Activated CD8-positive, alpha-beta T cell treated with anti-CD3 and anti-CD28 coated beads for 36 hours (primary cell): ENCODE measurements at regions not wholly inside any gene's neighbourhood (a gene's known extent, or its start where the extent isn't known, plus 50 kb on each side); places are given as distances from the start of the nearest gene placed in this dataset.

Experiments
- ATAC-seq: fragments of 200-7000 bp; cut with Tn5 transposase; one replicate; pipeline ENCODE4 v1.10.0; 2021; ENCODE audit warnings: mild to moderate bottlenecking, moderate library complexity
- CTCF ChIA-PET: fragments of 350-600 bp; sonication (Branson Sonifier 250); formaldehyde crosslinking; loops from one replicate; lab custom pipeline; 2021; ENCODE audit warnings: antibody characterized with exemption; lab: Charles Lee
- POLR2A ChIA-PET: fragments of 350-600 bp; sonication (Branson Sonifier 250); formaldehyde crosslinking; loops from one replicate; lab custom pipeline; 2021; ENCODE audit warnings: antibody characterized with exemption; lab: Charles Lee
- DNase-seq: peaks from one replicate; pipeline ENCODE4 v3.0.0-alpha.2; 2020
- H3K27ac Mint-ChIP-seq: one replicate; pipeline ENCODE4 v1.8.0; 2021; ENCODE audit warnings: mild to moderate bottlenecking, mixed read lengths
- H3K27me3 Mint-ChIP-seq: one replicate; pipeline ENCODE4 v1.8.0; 2021; ENCODE audit warnings: mixed read lengths
- H3K36me3 Mint-ChIP-seq: one replicate; pipeline ENCODE4 v1.8.0; 2021; ENCODE audit warnings: low read depth, mixed read lengths
- H3K4me1 Mint-ChIP-seq: one replicate; pipeline ENCODE4 v1.8.0; 2021; ENCODE audit warnings: low read depth, mixed read lengths
- H3K4me3 Mint-ChIP-seq: one replicate; pipeline ENCODE4 v1.8.0; 2021; ENCODE audit warnings: mild to moderate bottlenecking, moderate library complexity, mixed read lengths
- H3K9me3 Mint-ChIP-seq: one replicate; pipeline ENCODE4 v1.8.0; 2021; ENCODE audit warnings: mixed read lengths
- CTCF ChIP-seq: fragments of 200-600 bp; IDR thresholded peaks from one replicate; pipeline ENCODE4 v1.8.0; 2022; ENCODE audit warnings: antibody characterized with exemption, mild to moderate bottlenecking
- intact Hi-C: fragments of 100-400 bp; cut with micrococcal nuclease; formaldehyde crosslinking; loops from one replicate; pipeline ENCODE4 v1.10.0; 2022

GRCh38 chr2:214648520-214648919, 161.0 kb downstream of the BARD1 start:
- ATAC-seq (peak; percentile 61), DNase-seq (peak; percentile 6)
- intact Hi-C loops = no loop called here
- Mint-ChIP-seq H3K4me1 (peaks cover 7% of the 10 kb centered on the region), H3K36me3 (no peaks in the 10 kb centered on the region), H3K9me3 (no peaks in the 10 kb centered on the region), H3K27ac (no peak overlapping the region), H3K27me3 (no peaks in the 10 kb centered on the region), H3K4me3 (no peak overlapping the region)
- ChIA-PET CTCF (no interaction called here), POLR2A (no interaction called here)
- no peak for TF ChIP-seq CTCF

GRCh38 chr2:214631406-214631805, 178.1 kb downstream of the BARD1 start:
- Mint-ChIP-seq H3K36me3 (no peaks in the 10 kb centered on the region), H3K9me3 (no peaks in the 10 kb centered on the region), H3K27me3 (no peaks in the 10 kb centered on the region), H3K4me1 (no peaks in the 10 kb centered on the region), H3K27ac (no peak overlapping the region), H3K4me3 (no peak overlapping the region)
- DNase-seq (no peak), ATAC-seq (no peak)
- CTCF ChIA-PET = no interaction called here
- intact Hi-C loops = no loop called here
- no peak for TF ChIP-seq CTCF
- POLR2A ChIA-PET = no interaction called here

GRCh38 chr2:214630402-214631045, 179.0 kb downstream of the BARD1 start:
- Mint-ChIP-seq H3K4me1 (no peaks in the 10 kb centered on the region), H3K9me3 (no peaks in the 10 kb centered on the region), H3K36me3 (no peaks in the 10 kb centered on the region), H3K27ac (no peak overlapping the region), H3K27me3 (no peaks in the 10 kb centered on the region), H3K4me3 (no peak overlapping the region)
- DNase-seq (no peak), ATAC-seq (no peak)
- intact Hi-C loops = no loop called here
- CTCF ChIA-PET = no interaction called here
- TF ChIP-seq CTCF = no peak
- POLR2A ChIA-PET = no interaction called here

DNA sequence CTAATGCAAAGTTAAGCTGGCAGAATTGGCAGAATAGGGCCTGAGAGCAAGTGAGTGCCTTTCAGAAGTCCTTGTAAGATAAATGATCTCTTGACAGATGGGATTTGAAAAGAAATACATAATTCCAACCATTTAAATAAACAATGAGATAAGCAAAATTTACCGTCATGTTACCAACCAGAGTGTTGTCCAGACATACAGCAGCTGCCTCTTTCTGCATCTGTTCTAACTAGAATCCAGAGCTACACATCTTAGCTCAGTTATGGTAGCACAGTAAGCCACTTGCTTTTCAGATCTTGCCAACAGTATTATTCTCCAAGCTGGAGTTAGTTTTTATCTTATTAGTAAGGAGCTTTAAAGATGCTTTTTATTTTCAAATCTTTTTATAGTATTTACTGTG, 179.6 kb downstream of the BARD1 start:
- Mint-ChIP-seq H3K36me3 (no peaks in the 10 kb centered on the region), H3K9me3 (no peaks in the 10 kb centered on the region), H3K4me3 (no peak overlapping the region), H3K27ac (no peak overlapping the region), H3K4me1 (no peaks in the 10 kb centered on the region), H3K27me3 (no peaks in the 10 kb centered on the region)
- DNase-seq (no peak), ATAC-seq (no peak)
- TF ChIP-seq CTCF = no peak
- ChIA-PET POLR2A (no interaction called here), CTCF (no interaction called here)
- intact Hi-C loops = no loop called here
